DND-41 (cell line): ENCODE measurements at regions not wholly inside any gene's neighbourhood (a gene's known extent, or its start where the extent isn't known, plus 50 kb on each side); places are given as distances from the start of the nearest gene placed in this dataset.

Experiments used
- CTCF ChIP-seq: IDR thresholded peaks from 2 replicates; pipeline ENCODE4 v1.5.1; 2012; ENCODE audit warnings: borderline replicate concordance, low read length, moderate library complexity, mild to moderate bottlenecking; ENCODE audit not compliant: poor library complexity, severe bottlenecking; ENCODE audit errors: extremely low read depth
- EZH2 ChIP-seq: IDR thresholded peaks from 3 replicates; pipeline ENCODE4 v1.6.1; 2012; ENCODE audit warnings: borderline replicate concordance, low read depth, mild to moderate bottlenecking, moderate library complexity, low read length, inconsistent platforms; ENCODE audit not compliant: severe bottlenecking

DNA sequence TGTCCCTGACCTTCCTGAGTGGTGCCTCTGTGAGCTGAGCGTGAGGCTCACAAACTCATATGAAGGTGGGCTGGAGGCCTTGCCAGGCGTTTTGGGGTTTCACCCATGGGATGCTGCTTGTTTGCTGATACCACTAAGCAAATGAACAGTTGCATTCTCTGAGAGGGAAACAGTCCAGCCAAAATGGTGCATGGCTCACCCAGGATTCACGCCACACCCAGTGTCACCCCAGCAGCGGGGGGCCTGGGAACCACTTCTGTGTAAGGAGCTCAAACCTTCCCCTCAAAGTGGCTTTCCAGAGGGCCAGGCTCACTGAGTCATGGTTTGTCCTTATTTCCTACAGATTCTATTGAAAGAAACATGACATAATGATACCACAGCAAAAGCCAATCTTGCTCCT is 928.1 kb downstream of the TBC1D22A start:
- no peak for TF ChIP-seq EZH2
- no peak for TF ChIP-seq CTCF
